ENCODE measurements at regions not wholly inside any gene's neighbourhood (a gene's known extent, or its start where the extent isn't known, plus 50 kb on each side); places are given as distances from the start of the nearest gene placed in this dataset.

DNA sequence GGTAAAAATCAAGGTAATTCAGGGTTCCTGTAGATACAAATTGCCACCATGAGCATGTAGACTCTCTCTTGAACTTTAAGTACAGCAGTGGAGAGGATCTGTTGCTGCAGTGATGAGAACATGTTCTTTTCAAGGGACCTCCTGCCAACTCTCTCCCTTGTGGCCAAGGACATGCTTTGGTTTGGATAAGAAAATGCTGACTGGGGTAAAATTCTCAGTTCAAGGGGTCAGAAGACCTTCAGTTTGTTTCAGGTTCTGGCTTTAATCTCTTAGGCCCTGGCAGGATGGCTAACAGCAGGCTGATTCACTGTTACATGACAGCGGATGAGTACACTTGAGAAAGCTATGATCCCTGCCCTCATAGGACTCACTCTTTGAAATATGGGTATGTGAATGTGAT, 299.2 kb upstream of the NMUR2 start:
- BruUV-seq (replicated peaks), result no TSS peak
- no peaks in the 10 kb centered on the region for H3K27me3 ChIP-seq (ENCODE audit: control insufficient read depth in 1 of 2, insufficient read depth in 2 of 2, low read length in 2 of 2)
- no peaks in the 10 kb centered on the region for H4K20me1 ChIP-seq (ENCODE audit: insufficient read depth, low read length)
- POLR2A ChIA-PET, result no interaction called here
- no peak overlapping the region for H3K4me3 ChIP-seq (replicated peaks in 1 of 3; ENCODE audit: insufficient read depth in 1 of 3, low read depth in 2 of 3, low read length in 3 of 3)
- no peak for DNase-seq (ENCODE audit: low spot score)
- no peak overlapping the region for H2AFZ ChIP-seq (ENCODE audit: low read length)
- no peak overlapping the region for H3K27ac ChIP-seq (ENCODE audit: extremely low read length, insufficient read depth, low read length)
- FAIRE-seq, result no peak
- H3K79me2 ChIP-seq (ENCODE audit: insufficient read depth, low read length), result no peaks in the 10 kb centered on the region
- no peak for TF ChIP-seq RBAK (CRISPR knock-in tag; IDR thresholded peaks at IDR 0.05)
- TF ChIP-seq ZNF550 (CRISPR knock-in tag; IDR thresholded peaks at IDR 0.05; ENCODE audit: borderline replicate concordance), result no peak
- peak; percentile 93 for TF ChIP-seq MAFF (IDR thresholded peaks at IDR 0.05; ENCODE audit: low read depth, low read length)
- TF ChIP-seq ZNF138 (CRISPR knock-in tag; IDR thresholded peaks at IDR 0.05; ENCODE audit: low read depth), result no peak
- no peak for TF ChIP-seq ZNF264 (CRISPR knock-in tag; IDR thresholded peaks at IDR 0.05)
- TF ChIP-seq MAFK (conservative IDR thresholded peaks at IDR 0.05 in 1 of 2, IDR thresholded peaks at IDR 0.05 in 1 of 2; ENCODE audit: low read length in 2 of 2), result peak; percentile 90 to 96
- no peak overlapping the region for H3K4me2 ChIP-seq (ENCODE audit: low read depth, low read length)
- intact Hi-C loops (cut with micrococcal nuclease; ENCODE audit: unreplicated experiment), result no loop called here
- no peaks in the 10 kb centered on the region for H3K4me1 ChIP-seq (ENCODE audit: insufficient read depth, low read length)
- CTCF ChIA-PET (ENCODE audit: low intra/inter-chr PET ratio, low total read pairs), result no interaction called here
- 39% methylated on average over 1 of the region's 1 CpG for WGBS (ENCODE audit: low lambda C conversion rate)
- H3K36me3 ChIP-seq (replicated peaks in 1 of 2; ENCODE audit: control insufficient read depth in 1 of 2, insufficient read depth in 2 of 2, low read length in 2 of 2), result no peaks in the 10 kb centered on the region
- in situ Hi-C loops (cut with HindIII; ENCODE audit: extremely low pct_ligation_motif_present, low pct_unique_long_range_greater_than_20kb), result no loop called here
- H3K9ac ChIP-seq (ENCODE audit: insufficient read depth, low read depth, low read length), result no peak overlapping the region
- no peak for ATAC-seq
- peaks cover 69% of the 10 kb centered on the region for H3K9me3 ChIP-seq (ENCODE audit: low read length)

DNA sequence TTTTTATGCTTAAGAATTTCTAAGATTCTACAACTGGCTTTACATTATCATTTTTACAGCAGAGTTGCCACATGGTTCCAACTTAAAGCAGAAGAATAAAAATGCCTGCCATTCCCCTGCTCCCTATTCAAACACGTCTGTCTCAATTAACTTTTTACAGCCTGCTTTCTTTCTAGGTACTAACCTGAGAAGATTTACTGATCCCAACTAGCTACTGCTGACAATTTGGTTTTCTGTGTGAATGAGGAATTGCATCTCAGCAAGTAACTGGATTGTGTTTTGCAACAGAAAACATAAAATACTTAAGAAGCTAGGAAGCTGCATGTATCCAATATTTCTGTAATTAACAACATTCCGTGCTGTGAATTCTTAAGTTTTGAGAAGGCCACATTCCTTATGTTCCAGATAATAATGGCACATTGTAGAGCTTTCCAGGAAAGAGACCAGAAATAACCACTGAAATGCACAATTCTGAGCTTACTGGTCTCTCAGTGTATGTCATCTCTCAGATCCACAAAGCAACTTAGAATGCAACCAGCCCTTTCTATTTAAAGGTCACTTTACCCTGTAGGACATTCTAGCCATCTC, 306.8 kb upstream of the NMUR2 start:
- Histone ChIP-seq H3K4me3 (replicated peaks in 1 of 3; ENCODE audit: insufficient read depth in 1 of 3, low read depth in 2 of 3, low read length in 3 of 3) (no peak overlapping the region), H3K36me3 (replicated peaks in 1 of 2; ENCODE audit: control insufficient read depth in 1 of 2, insufficient read depth in 2 of 2, low read length in 2 of 2) (no peaks in the 10 kb centered on the region), H3K4me1 (ENCODE audit: insufficient read depth, low read length) (no peaks in the 10 kb centered on the region), H3K79me2 (ENCODE audit: insufficient read depth, low read length) (no peaks in the 10 kb centered on the region), H3K4me2 (ENCODE audit: low read depth, low read length) (no peak overlapping the region), H3K9ac (ENCODE audit: insufficient read depth, low read depth, low read length) (no peak overlapping the region), H3K27ac (ENCODE audit: extremely low read length, insufficient read depth, low read length) (no peak overlapping the region), H3K27me3 (ENCODE audit: control insufficient read depth in 1 of 2, insufficient read depth in 2 of 2, low read length in 2 of 2) (no peaks in the 10 kb centered on the region), H3K9me3 (ENCODE audit: low read length) (peaks cover 57% of the 10 kb centered on the region), H4K20me1 (ENCODE audit: insufficient read depth, low read length) (no peaks in the 10 kb centered on the region), H2AFZ (ENCODE audit: low read length) (no peak overlapping the region)
- ChIA-PET POLR2A (no interaction called here), CTCF (ENCODE audit: low intra/inter-chr PET ratio, low total read pairs) (no interaction called here)
- FAIRE-seq (no peak), DNase-seq (ENCODE audit: low spot score) (no peak), ATAC-seq (no peak)
- in situ Hi-C loops (cut with HindIII; ENCODE audit: extremely low pct_ligation_motif_present, low pct_unique_long_range_greater_than_20kb) (no loop called here), intact Hi-C loops (cut with micrococcal nuclease; ENCODE audit: unreplicated experiment) (no loop called here)
- no TSS peak for BruUV-seq (replicated peaks)
- 2% methylated on average over 2 of the region's 2 CpGs for WGBS (ENCODE audit: low lambda C conversion rate)
- TF ChIP-seq, protein P1, sequence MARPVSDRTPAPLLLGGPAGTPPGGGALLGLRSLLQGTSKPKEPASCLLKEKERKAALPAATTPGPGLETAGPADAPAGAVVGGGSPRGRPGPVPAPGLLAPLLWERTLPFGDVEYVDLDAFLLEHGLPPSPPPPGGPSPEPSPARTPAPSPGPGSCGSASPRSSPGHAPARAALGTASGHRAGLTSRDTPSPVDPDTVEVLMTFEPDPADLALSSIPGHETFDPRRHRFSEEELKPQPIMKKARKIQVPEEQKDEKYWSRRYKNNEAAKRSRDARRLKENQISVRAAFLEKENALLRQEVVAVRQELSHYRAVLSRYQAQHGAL (CRISPR knock-in tag; IDR thresholded peaks at IDR 0.05; ENCODE audit: not compliant biosample characterization), result no peak
- TF ChIP-seq ONECUT2 (CRISPR knock-in tag; IDR thresholded peaks at IDR 0.05) (no peak), SMAD9 (CRISPR knock-in tag; IDR thresholded peaks at IDR 0.05) (no peak)
